Thoracic aorta (tissue), 2 donors: ENCODE measurements at regions not wholly inside any gene's neighbourhood (a gene's known extent, or its start where the extent isn't known, plus 50 kb on each side); places are given as distances from the start of the nearest gene placed in this dataset.

Experiments
- ATAC-seq: fragments of 150-250 bp; one replicate; pipeline ENCODE4 v1.8.0; 2017; ENCODE audit warnings: low read depth; ENCODE audit not compliant: insufficient number of reproducible peaks, low FRiP score
- DNase-seq: peaks from one replicate; pipeline ENCODE4 v3.0.0-alpha.2; 2020; ENCODE audit warnings: low spot score
- H3K27ac ChIP-seq, 2 donors: fragments of 200-600 bp; sonication (generic); 1 replicate in 1 of 2; 2 replicates in 1 of 2; pipeline ENCODE4 v1.5.1; 2016; ENCODE audit warnings: mild to moderate bottlenecking in 2 of 2, moderate library complexity in 2 of 2
- H3K27me3 ChIP-seq: fragments of 200-600 bp; sonication (generic); replicated peaks from 2 replicates; pipeline ENCODE4 v1.6.0; 2016; ENCODE audit warnings: mild to moderate bottlenecking; ENCODE audit not compliant: insufficient read depth
- H3K36me3 ChIP-seq: fragments of 200-600 bp; sonication (generic); one replicate; pipeline ENCODE4 v1.5.1; 2016
- H3K4me1 ChIP-seq, 2 donors: fragments of 200-600 bp; sonication (generic); 1 replicate in 1 of 2; 2 replicates in 1 of 2; pipeline versions ENCODE4 v1.5.1 to v1.6.0; 2016; ENCODE audit warnings: low read depth in 2 of 2, mild to moderate bottlenecking in 1 of 2; ENCODE audit not compliant: control insufficient read depth in 1 of 2
- H3K4me3 ChIP-seq: fragments of 200-600 bp; sonication (generic); 2 replicates; pipeline ENCODE4 v1.5.1; 2016; ENCODE audit warnings: mild to moderate bottlenecking
- H3K9me3 ChIP-seq: fragments of 200-600 bp; sonication (generic); 2 replicates; pipeline ENCODE4 v1.5.1; 2016
- TF ChIP-seq, protein P1 (sequence below): fragments of 200-600 bp; sonication (generic); IDR thresholded peaks from one replicate; pipeline ENCODE4 v1.5.1; 2019; ENCODE audit warnings: antibody characterized with exemption

GRCh38 chr1:221069986-221070385 lies 190.7 kb downstream of the HLX start:
- Histone ChIP-seq H3K4me1 (peaks cover 0 to 9% of the 10 kb centered on the region in 2 donors), H3K4me3 (no peak overlapping the region), H3K9me3 (no peaks in the 10 kb centered on the region), H3K27me3 (no peaks in the 10 kb centered on the region), H3K36me3 (no peaks in the 10 kb centered on the region), H3K27ac (no peak overlapping the region)
- ATAC-seq (no peak), DNase-seq (no peak)
- TF ChIP-seq, protein P1, sequence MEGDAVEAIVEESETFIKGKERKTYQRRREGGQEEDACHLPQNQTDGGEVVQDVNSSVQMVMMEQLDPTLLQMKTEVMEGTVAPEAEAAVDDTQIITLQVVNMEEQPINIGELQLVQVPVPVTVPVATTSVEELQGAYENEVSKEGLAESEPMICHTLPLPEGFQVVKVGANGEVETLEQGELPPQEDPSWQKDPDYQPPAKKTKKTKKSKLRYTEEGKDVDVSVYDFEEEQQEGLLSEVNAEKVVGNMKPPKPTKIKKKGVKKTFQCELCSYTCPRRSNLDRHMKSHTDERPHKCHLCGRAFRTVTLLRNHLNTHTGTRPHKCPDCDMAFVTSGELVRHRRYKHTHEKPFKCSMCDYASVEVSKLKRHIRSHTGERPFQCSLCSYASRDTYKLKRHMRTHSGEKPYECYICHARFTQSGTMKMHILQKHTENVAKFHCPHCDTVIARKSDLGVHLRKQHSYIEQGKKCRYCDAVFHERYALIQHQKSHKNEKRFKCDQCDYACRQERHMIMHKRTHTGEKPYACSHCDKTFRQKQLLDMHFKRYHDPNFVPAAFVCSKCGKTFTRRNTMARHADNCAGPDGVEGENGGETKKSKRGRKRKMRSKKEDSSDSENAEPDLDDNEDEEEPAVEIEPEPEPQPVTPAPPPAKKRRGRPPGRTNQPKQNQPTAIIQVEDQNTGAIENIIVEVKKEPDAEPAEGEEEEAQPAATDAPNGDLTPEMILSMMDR, result no peak

DNA sequence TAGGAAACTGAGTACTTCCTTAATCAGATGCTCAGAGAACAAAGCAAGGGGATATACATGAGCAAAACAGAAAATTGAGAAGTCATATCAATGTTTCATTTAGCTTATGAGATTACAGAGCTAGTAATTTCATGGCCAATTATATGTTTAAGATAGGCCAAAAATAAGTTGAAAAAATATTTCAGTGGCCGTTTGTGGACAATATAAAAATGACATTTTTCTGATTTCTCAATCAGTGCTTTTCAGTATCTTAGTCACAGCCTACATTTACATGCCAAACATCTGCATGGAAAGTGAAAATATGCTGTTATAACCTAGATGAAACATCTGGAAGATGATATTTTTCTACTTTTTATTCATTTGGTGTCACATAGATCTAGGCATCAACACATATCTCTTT lies 192.5 kb downstream of the HLX start:
- no peak for DNase-seq
- Histone ChIP-seq H3K27me3 (no peaks in the 10 kb centered on the region), H3K27ac (no peak overlapping the region), H3K36me3 (no peaks in the 10 kb centered on the region), H3K9me3 (no peaks in the 10 kb centered on the region), H3K4me1 (peaks cover 0 to 9% of the 10 kb centered on the region in 2 donors), H3K4me3 (no peak overlapping the region)
- no peak for ATAC-seq
- TF ChIP-seq, protein P1, result no peak

DNA sequence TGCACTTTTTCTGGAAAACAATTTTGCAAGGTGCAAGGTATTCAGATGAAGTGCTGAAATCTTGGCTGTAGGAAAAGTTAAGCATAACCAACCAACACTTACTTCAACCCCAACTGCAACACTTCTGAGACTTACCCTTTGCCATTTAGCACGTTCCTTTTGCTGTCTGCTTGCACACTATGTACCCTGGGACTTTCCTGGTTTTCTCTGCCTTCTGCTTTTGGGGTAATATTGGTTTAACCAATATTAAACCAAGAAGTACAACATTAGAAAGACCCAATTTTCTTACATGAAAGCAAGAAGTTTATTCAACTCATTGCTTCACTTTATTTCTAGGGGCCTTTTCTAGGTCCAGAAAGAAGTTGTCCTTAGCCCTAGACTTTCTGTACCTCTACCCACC lies 193.0 kb downstream of the HLX start:
- Histone ChIP-seq H3K36me3 (no peaks in the 10 kb centered on the region), H3K4me3 (no peak overlapping the region), H3K27ac (no peak overlapping the region), H3K27me3 (no peaks in the 10 kb centered on the region), H3K4me1 (peaks cover 0 to 9% of the 10 kb centered on the region in 2 donors), H3K9me3 (no peaks in the 10 kb centered on the region)
- ATAC-seq (no peak), DNase-seq (no peak)
- TF ChIP-seq, protein P1, result no peak

- no peaks in the 10 kb centered on the region for H3K27me3 ChIP-seq
- peaks cover 0 to 12% of the 10 kb centered on the region in 2 donors for H3K4me1 ChIP-seq
- no peaks in the 10 kb centered on the region for H3K36me3 ChIP-seq
- DNase-seq (no peak), ATAC-seq (no peak)
- H3K27ac ChIP-seq, result no peak overlapping the region
- H3K9me3 ChIP-seq, result no peaks in the 10 kb centered on the region
- TF ChIP-seq, protein P1, result no peak
- H3K4me3 ChIP-seq, result no peak overlapping the region
Measured at GRCh38 chr1:221074332-221074731, 195.1 kb downstream of the HLX start.

- Histone ChIP-seq H3K9me3 (no peaks in the 10 kb centered on the region), H3K36me3 (no peaks in the 10 kb centered on the region), H3K27me3 (no peaks in the 10 kb centered on the region), H3K4me1 (peaks cover 0 to 20% of the 10 kb centered on the region in 2 donors), H3K4me3 (no peak overlapping the region), H3K27ac (no peak overlapping the region)
- DNase-seq, result no peak
- TF ChIP-seq, protein P1, result no peak
- no peak for ATAC-seq
Measured at GRCh38 chr1:221075911-221076310, 196.7 kb downstream of the HLX start.
